ENCODE measurements at regions not wholly inside any gene's neighbourhood (a gene's known extent, or its start where the extent isn't known, plus 50 kb on each side); places are given as distances from the start of the nearest gene placed in this dataset.

GRCh38 chr7:52462474-52462873 lies 573.0 kb upstream of the POM121L12 start:
- no peak for TF ChIP-seq CTCF (IDR thresholded peaks at IDR 0.05; ENCODE audit: insufficient read depth, low read length, missing control alignments)
- POLR2A ChIA-PET = no interaction called here
- no peak for DNase-seq (ENCODE audit: low read depth, low spot score)

GRCh38 chr7:52455571-52455970 lies 579.9 kb upstream of the POM121L12 start:
- H3K4me3 ChIP-seq (ENCODE audit: low read depth, low read length) = no peak overlapping the region
- no peak for DNase-seq (ENCODE audit: low read depth, low spot score)
- ChIA-PET CTCF (no interaction called here), POLR2A (no interaction called here)
- no peak for TF ChIP-seq CTCF (IDR thresholded peaks at IDR 0.05; ENCODE audit: insufficient read depth, low read length, missing control alignments)

More at GRCh38 chr7:52462474-52462873, 573.0 kb upstream of the POM121L12 start:
- no peak overlapping the region for H3K4me3 ChIP-seq (ENCODE audit: low read depth, low read length)
- CTCF ChIA-PET = no interaction called here

- POLR2A ChIA-PET = no interaction called here
- no peak for TF ChIP-seq CTCF (IDR thresholded peaks at IDR 0.05; ENCODE audit: insufficient read depth, low read length, missing control alignments)
- H3K4me3 ChIP-seq (ENCODE audit: low read depth, low read length) = no peak overlapping the region
- CTCF ChIA-PET = no interaction called here
- DNase-seq (ENCODE audit: low read depth, low spot score) = no peak
Observed at GRCh38 chr7:52450816-52451215, 584.6 kb upstream of the POM121L12 start.

GRCh38 chr7:52447581-52448180 lies 587.8 kb upstream of the POM121L12 start:
- ChIA-PET CTCF (no interaction called here), POLR2A (no interaction called here)
- no peak for DNase-seq (ENCODE audit: low read depth, low spot score)

GRCh38 chr7:52436278-52436677 lies 599.2 kb upstream of the POM121L12 start:
- ChIA-PET CTCF (no interaction called here), POLR2A (no interaction called here)
- no peak overlapping the region for H3K4me3 ChIP-seq (ENCODE audit: low read depth, low read length)
- DNase-seq (ENCODE audit: low read depth, low spot score) = no peak
- TF ChIP-seq CTCF (IDR thresholded peaks at IDR 0.05; ENCODE audit: insufficient read depth, low read length, missing control alignments) = no peak

More at GRCh38 chr7:52447581-52448180, 587.8 kb upstream of the POM121L12 start:
- no peak overlapping the region for H3K4me3 ChIP-seq (ENCODE audit: low read depth, low read length)
- no peak for TF ChIP-seq CTCF (IDR thresholded peaks at IDR 0.05; ENCODE audit: insufficient read depth, low read length, missing control alignments)

GRCh38 chr7:52431082-52431815 lies 604.2 kb upstream of the POM121L12 start:
- POLR2A ChIA-PET = no interaction called here
- H3K4me3 ChIP-seq (ENCODE audit: low read depth, low read length) = no peak overlapping the region
- CTCF ChIA-PET = no interaction called here
- no peak for TF ChIP-seq CTCF (IDR thresholded peaks at IDR 0.05; ENCODE audit: insufficient read depth, low read length, missing control alignments)
- no peak for DNase-seq (ENCODE audit: low read depth, low spot score)
